Brain microvascular endothelial cell (primary cell): ENCODE measurements at regions not wholly inside any gene's neighbourhood (a gene's known extent, or its start where the extent isn't known, plus 50 kb on each side); places are given as distances from the start of the nearest gene placed in this dataset.

Experiments used
- DNase-seq: peaks from one replicate; pipeline ENCODE4 v3.0.0-alpha.2; 2020
- H3K27ac ChIP-seq: fragments of 250-450 bp; sonication (Bioruptor Pico); 2 replicates; pipeline ENCODE4 v1.5.1; 2020; ENCODE audit warnings: mild to moderate bottlenecking, moderate library complexity
- H3K27me3 ChIP-seq: fragments of 250-450 bp; sonication (Bioruptor Pico); replicated peaks from 2 replicates; pipeline ENCODE4 v1.5.1; 2020; ENCODE audit warnings: mild to moderate bottlenecking
- H3K36me3 ChIP-seq: fragments of 250-450 bp; sonication (Bioruptor Pico); replicated peaks from 2 replicates; pipeline ENCODE4 v1.5.1; 2020; ENCODE audit warnings: mild to moderate bottlenecking
- H3K4me3 ChIP-seq: 2 replicates; pipeline ENCODE4 v1.5.1; 2011; ENCODE audit warnings: low read depth, mild to moderate bottlenecking, control low read depth, low read length, moderate library complexity
- in situ Hi-C: cut with HindIII; loops from 2 replicates; pipeline ENCODE4 v1.10.0; 2017; ENCODE audit warnings: low sequenced_read_pairs, low pct_ligation_motif_present
- TF ChIP-seq, protein P1 (sequence below): IDR thresholded peaks from 2 replicates; pipeline ENCODE4 v1.5.1; 2011; ENCODE audit warnings: low read depth, mild to moderate bottlenecking, moderate library complexity, low read length, control low read depth, inconsistent platforms; ENCODE audit errors: missing control alignments

DNA sequence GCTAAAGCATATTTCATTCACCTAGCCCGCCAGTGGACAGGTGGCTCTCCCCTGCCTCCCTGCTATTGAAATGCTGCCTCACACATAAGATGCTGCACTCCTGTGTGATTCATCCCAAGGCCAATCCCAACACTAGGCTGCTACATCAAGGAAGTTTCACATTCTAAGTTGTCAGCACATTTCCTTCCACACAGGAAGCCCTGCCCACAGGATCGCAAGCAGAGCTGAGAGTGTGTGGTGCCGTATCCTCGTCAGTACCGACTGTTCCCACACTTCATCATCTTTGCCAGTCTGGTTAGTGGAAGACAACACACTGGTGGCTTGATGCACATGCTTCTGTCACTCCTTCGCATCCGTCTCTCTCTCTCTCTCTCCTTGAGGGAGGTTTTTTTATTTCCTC, 194.3 kb upstream of the PPP2R2D start:
- no peak for DNase-seq
- no peak overlapping the region for H3K4me3 ChIP-seq
- no peak overlapping the region for H3K27ac ChIP-seq
- H3K27me3 ChIP-seq = no peaks in the 10 kb centered on the region
- in situ Hi-C loops = no loop called here
- H3K36me3 ChIP-seq = no peaks in the 10 kb centered on the region
- TF ChIP-seq, protein P1, sequence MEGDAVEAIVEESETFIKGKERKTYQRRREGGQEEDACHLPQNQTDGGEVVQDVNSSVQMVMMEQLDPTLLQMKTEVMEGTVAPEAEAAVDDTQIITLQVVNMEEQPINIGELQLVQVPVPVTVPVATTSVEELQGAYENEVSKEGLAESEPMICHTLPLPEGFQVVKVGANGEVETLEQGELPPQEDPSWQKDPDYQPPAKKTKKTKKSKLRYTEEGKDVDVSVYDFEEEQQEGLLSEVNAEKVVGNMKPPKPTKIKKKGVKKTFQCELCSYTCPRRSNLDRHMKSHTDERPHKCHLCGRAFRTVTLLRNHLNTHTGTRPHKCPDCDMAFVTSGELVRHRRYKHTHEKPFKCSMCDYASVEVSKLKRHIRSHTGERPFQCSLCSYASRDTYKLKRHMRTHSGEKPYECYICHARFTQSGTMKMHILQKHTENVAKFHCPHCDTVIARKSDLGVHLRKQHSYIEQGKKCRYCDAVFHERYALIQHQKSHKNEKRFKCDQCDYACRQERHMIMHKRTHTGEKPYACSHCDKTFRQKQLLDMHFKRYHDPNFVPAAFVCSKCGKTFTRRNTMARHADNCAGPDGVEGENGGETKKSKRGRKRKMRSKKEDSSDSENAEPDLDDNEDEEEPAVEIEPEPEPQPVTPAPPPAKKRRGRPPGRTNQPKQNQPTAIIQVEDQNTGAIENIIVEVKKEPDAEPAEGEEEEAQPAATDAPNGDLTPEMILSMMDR = no peak

DNA sequence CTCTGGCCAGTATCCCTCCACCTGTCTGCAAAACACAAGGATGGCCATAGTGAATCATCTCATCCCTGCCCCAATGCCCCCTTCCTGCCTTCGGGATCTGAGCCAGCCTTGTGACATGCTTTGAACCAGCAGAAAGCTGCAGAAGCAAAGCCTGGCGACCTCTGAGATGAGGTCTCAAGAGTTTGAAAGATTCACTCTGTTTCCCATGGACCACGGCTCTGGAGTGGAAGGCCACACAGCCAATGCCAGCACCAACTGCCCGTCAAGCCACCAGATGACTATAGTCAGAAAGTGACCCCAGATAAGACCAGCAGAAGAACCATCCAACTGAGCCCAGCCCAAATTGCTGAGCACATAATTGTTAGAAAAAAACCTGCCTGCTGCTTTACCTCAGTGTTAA, 193.9 kb upstream of the PPP2R2D start:
- no peaks in the 10 kb centered on the region for H3K27me3 ChIP-seq
- H3K27ac ChIP-seq = no peak overlapping the region
- DNase-seq = no peak
- H3K4me3 ChIP-seq = no peak overlapping the region
- no peaks in the 10 kb centered on the region for H3K36me3 ChIP-seq
- in situ Hi-C loops = no loop called here
- TF ChIP-seq, protein P1 = no peak

DNA sequence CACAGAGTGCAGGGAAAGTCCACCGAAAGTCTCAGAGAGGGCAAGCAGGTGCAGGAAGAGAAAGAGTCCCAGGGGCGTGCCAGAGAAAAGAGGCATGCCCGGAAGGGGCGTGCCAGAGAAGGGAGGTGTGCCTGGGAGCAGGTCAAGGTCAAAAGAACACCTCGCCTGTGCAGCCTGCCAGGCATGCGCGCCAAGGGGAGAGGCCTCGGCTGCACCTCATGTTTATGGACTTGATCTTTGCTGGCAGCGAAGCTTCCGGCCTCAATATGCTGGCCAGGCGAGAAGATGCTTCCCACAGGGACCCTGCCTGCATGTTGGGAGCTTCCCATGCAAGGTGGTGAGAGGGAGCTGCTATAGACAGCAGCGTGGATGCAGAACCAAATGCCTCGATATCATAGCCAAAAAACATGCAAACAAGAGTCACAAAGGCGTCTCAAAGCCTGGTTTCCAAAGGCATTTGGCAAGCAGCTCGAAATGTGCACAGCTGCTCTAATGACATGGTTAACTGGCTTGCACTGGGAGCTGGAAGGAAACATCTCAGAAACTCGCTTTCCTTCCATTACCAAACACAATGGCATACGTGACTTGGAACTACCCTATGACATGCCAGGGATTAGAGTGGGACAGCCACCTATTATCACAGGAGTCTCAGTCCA, 192.5 kb upstream of the PPP2R2D start:
- in situ Hi-C loops = no loop called here
- TF ChIP-seq, protein P1 = no peak
- DNase-seq = no peak
- Histone ChIP-seq H3K27me3 (no peaks in the 10 kb centered on the region), H3K36me3 (no peaks in the 10 kb centered on the region), H3K4me3 (no peak overlapping the region), H3K27ac (no peak overlapping the region)

DNA sequence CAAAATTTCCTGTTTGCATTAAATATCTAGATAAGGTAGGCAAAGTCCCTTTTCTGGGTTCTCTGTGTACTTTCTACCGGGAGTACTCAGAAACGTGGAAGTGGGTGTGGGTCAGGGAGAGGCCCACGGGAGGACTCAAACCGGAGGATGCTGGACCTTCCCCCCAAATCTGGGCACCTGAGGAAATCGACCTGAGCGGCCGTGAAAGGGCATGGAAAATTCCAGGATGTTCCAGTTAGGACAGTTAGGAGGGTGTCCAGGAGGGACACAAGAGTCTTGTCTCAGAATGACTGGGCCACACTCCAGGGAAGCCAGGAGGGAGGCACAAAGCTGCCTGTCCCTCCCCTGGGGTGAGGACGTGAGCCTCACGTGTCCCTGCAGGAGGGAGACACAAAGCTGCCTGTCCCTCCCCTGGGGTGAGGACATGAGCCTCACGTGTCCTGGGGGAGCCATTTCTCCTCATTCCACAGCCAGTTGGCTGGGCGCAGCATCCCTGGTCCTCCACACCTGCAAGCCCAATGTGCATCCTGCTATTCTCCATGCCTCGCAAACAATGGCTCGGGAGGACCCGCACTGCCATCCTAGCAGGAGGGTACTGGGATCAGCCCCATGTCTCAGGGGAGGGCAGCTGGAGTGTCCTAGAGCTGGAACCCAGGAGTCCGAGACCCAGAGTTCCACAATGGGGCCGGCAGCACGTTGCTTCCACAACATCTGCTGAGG, 190.5 kb upstream of the PPP2R2D start:
- in situ Hi-C loops = no loop called here
- H3K27me3 ChIP-seq = no peaks in the 10 kb centered on the region
- H3K4me3 ChIP-seq = no peak overlapping the region
- TF ChIP-seq, protein P1 = no peak
- no peak overlapping the region for H3K27ac ChIP-seq
- no peaks in the 10 kb centered on the region for H3K36me3 ChIP-seq
- DNase-seq = no peak

DNA sequence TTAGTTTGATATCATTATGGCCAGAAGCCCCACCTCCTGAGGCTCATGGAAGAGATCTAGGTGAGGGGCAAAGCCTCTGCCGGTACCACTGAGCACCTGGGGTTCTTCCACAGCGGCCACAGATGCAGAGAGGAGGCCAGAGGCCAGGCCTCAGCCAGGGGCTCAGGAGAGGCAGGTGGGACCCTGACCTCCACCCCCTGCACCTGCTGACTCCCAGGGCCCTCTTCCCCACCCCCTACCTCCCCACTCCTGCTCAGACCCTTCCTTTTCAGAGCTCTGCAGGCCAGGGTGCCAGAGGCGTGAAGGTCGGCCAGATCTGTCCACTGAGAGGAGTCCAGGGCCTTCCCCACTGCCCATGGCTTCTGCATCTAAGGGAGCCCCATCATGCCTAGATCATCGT, 178.7 kb upstream of the PPP2R2D start:
- no peak for DNase-seq

More for the DNA sequence above, 178.7 kb upstream of the PPP2R2D start:
- H3K4me3 ChIP-seq = no peak overlapping the region
- H3K36me3 ChIP-seq = no peaks in the 10 kb centered on the region
- H3K27ac ChIP-seq = no peak overlapping the region
- no peaks in the 10 kb centered on the region for H3K27me3 ChIP-seq
- in situ Hi-C loops = no loop called here
- TF ChIP-seq, protein P1 = no peak
